ENCODE measurements at regions not wholly inside any gene's neighbourhood (a gene's known extent, or its start where the extent isn't known, plus 50 kb on each side); places are given as distances from the start of the nearest gene placed in this dataset.

DNA sequence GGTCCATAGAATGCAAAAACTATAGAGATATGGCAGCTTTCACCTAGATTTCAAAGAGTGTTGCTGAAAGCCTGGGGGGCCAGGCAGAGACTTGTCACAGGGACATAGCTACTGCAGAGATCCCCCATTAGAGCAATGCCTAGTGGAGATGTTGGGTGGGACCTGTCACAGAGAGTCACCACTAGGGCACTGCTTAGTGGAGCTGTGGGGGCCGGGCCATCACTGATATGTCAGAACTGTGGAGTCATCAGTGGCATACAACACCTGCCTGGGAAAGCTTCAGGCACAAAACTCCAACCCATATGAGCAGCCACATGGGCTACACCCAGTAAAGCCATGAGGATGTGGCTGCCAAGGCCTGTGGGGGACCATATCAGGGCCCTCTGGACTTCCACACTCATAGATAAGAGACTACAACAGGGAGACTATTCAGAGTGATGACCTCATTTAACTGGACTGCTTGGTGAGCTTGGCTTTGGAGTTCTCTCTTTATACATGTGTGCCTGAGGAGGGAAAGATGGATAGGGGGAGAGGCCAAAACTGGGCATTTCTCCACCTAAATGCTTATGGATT, 176.3 kb downstream of the ZNF621 start:
- no peak for DNase-seq (ENCODE audit: low read depth)

DNA sequence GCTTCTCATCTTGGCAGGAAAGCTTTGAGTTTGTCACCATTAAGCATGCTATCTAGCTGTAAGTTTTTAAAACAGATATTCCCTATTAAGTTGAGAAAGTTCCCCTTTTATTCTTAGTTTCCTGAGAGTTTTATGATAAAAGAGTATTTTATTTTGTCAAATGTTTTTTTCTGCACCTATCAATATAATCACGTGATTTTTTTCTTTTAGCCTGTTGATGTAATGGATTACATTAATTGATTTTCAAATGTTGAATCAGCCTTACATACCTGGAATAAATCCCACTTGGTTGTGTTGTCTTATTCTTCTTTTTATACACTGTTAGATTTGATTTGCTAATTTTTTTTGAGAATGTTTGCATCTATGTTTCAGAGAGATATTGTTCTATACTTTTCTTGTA, 179.5 kb downstream of the ZNF621 start:
- DNase-seq (ENCODE audit: low read depth), result no peak

DNA sequence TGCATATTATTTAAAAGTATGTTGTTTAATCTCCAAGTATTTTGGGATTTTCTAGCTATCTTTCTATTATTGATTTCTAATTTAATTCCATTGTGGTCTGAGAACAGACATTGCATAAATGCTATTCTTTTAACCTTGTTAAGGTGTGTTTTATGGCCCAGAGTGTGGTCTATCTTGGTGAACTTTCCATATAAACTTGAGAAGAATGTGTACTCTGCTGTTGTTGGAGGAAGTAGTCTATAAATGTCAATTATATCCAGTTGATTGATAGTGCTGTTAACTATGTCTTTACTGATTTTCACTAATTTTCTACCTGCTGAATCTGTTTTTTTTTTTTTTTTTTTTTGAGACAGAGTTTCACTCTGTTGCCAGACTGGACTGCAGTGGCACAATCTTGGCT, 180.9 kb downstream of the ZNF621 start:
- DNase-seq (ENCODE audit: low read depth), result no peak

GRCh38 chr3:40713306-40713705, 188.5 kb downstream of the ZNF621 start:
- no peak for DNase-seq (ENCODE audit: low read depth)

- DNase-seq (ENCODE audit: low read depth), result no peak
Measured at GRCh38 chr3:40713795-40714194, 189.0 kb downstream of the ZNF621 start.

DNA sequence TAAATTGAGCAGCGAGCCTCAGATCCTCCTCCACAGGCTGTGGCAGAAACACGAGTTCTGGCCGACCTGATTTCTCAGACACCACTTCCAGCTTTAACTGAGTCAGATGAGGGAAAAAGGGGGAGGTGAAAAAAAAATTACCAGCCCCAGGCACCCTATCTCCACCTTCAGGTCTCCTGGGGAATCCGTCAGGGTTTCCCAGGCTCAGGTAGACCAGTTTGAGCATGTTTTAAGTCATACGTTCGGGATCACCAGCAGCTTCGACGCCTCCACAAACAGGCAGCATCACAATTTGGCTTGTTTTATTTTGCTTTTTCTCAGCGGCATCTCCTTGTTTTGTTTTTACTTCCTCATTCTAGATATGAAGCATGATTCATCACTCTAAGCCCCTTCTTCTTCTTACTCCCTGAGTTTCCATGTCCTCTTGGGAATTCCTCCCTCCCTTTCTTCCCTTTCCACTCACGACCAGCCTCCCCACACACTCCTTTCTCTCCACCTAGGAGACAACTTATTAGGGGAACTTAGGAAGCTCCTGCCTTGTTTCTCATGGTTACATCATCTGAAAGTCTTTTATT, 190.1 kb downstream of the ZNF621 start:
- DNase-seq (ENCODE audit: low read depth), result no peak

GRCh38 chr3:40715551-40715950, 190.8 kb downstream of the ZNF621 start:
- no peak for DNase-seq (ENCODE audit: low read depth)

- DNase-seq (ENCODE audit: low read depth), result no peak
Measured at GRCh38 chr3:40717471-40717870, 192.7 kb downstream of the ZNF621 start.

DNA sequence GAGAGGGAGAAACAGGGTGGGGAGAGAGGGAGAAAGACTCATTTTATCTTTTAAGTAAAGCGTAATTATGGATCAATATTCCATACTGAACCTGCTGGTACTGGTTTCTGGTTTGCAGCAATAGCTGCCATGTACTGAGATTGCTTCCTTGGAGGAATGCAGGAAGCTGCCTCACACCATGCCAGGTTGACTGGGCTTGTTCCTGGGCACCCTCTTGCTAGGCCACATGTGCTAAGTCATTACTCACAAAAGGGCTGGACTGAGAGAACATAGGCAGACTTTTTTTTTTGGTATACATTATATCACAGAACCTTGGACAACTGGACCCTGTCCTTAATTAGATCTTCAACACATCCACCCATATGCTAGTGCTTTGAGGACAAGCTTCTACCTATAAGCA, 193.4 kb downstream of the ZNF621 start:
- DNase-seq (ENCODE audit: low read depth), result no peak

DNA sequence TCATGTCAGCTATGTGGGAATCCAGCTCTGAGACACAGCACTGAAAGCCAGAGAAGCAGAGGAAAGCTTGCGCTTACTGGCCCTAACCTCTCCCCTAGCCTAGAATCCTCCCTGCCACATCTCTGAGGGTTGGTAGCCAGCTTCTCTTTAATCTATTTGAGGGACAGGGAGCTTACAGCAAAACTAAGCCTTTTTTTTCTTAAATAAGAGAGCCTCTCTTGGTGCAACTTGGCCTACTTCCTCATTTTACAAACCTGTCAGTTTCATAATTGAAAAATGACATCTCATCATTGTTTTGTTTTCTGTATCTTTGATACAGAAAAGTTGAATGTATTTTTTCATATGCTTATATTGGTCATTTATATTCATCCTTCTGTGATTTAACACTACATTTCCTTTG, 193.9 kb downstream of the ZNF621 start:
- no peak for DNase-seq (ENCODE audit: low read depth)

GRCh38 chr3:40719660-40720287, 195.0 kb downstream of the ZNF621 start:
- no peak for DNase-seq (ENCODE audit: low read depth)

DNA sequence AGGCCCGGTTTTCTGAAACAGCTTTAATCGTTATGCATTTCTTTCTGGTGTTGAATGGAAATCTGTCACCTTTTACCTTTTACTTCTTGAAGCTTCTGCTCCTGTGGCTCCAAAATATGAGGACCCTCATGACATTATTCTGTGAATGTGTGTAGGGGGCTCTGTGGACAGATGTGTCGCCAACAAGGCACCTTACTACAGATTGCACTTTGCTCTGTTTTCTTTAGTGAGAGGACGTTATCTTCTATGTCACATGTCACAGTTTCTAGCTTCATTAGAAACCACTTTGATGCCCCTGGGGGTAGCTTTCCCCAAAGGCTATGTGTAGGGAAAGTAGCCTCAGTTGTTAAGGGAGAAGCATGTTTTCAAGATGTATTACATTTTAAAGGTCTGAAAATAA, 195.6 kb downstream of the ZNF621 start:
- DNase-seq (ENCODE audit: low read depth), result no peak

DNA sequence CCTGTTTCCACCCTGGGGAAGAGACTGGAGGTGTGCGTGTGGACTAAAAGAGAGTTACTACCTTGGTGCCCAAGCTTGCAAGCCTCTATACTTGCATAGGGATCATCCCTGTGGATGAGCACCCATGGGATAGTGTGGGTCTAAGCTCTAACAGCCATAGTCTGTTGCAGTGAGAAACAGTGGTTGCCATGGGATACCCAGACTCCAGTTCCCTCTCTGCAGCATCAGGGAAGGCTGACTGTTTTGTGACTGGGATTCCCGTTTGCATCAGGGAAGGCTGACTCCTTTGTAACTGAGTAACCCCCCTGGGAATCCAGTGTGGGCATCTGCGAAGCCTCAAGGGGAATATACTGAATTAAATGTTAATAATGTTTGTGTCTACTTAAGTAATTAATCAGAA, 196.1 kb downstream of the ZNF621 start:
- DNase-seq (ENCODE audit: low read depth), result no peak

DNA sequence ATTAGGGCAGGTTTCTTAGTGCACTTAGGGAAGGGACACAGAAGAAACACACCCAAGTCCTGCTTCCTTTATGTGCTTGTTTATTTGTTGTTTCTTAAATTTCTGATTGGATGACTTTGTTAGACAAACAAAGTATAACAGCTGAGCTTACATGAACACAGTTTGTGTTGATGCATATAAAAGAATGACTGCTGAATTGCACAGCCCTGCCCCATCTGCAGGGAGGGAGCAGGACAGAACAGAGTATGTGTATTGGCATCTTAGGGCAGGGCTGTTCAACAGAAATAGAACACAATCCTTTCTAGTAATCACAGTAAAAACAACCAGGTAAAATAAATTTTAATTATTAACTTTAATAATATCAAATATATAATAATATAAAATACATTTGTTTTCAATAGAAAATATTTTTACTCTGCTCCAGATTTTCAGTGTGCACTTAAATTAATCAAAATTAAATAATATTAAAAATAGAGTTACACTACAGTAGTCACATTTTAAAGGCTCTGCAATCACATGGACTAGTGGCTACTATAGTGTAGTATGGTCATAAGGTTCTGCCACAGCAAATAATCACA, 198.4 kb downstream of the ZNF621 start:
- DNase-seq (ENCODE audit: low read depth), result no peak

GRCh38 chr3:40725031-40725430, 200.3 kb downstream of the ZNF621 start:
- DNase-seq (ENCODE audit: low read depth), result no peak

- no peak for DNase-seq (ENCODE audit: low read depth)
Measured at GRCh38 chr3:40731445-40731844, 206.7 kb downstream of the ZNF621 start.

DNA sequence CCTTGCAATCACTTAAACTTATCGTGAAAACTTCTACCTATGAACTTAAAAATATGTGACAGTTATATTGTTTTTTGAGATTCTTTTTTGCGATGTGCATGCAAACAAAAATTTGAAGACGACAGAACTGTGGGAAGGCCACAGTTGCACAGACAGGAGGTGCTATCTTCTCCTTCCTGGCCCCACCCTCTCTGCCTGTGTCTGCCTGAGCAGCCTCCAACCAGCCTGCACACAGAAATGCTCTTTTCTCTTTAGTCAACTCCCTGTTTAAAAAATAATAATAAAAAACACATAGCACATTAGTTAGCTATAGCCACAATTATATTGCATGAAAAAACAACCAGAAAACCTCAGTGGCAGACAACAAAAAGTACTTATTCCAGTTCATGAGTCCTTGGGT, 212.2 kb downstream of the ZNF621 start:
- DNase-seq (ENCODE audit: low read depth), result no peak

DNA sequence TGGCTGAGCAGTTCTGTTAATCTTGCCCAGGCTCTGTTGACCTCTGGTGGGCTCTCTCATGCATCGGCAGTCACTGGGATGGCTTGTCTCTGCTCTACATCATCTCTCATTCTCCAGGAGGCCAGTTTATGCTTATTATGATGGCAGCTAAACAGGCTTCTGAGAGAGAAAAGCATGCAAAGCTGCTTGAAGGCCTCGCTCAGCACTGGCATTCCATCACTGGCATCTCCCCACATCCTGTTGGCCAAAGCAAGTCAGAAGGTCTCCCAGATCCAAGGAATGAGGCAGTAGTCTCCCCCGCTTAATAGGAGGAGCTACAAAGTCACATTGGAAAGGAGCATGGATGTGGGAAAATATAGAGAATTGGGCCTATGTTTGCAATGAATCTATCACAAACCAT, 212.6 kb downstream of the ZNF621 start:
- no peak for DNase-seq (ENCODE audit: low read depth)

DNA sequence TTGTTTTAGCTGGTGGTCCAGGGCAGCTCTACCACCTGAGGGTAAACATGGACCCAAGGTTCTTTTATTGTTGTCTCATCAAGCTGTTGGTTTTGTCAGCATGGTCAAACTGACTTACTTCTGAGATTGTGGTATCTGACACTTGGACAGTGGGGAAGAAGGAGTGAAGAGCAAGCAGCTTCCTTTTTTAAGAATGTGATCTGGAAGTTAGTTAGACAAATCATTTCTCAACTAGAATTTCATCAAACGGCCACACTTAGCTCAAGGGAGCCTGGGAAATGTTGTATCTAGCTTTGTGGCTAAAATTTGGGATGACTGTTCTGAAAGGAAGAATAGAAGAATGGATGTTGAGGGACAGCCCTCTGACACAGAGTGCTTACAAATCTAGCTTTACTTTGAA, 215.2 kb downstream of the ZNF621 start:
- no peak for DNase-seq (ENCODE audit: low read depth)

GRCh38 chr3:40741729-40742128, 217.0 kb downstream of the ZNF621 start:
- no peak for DNase-seq (ENCODE audit: low read depth)

- DNase-seq (ENCODE audit: low read depth), result no peak
Measured at GRCh38 chr3:40745381-40746106, 220.8 kb downstream of the ZNF621 start.

- DNase-seq (ENCODE audit: low read depth), result no peak
Measured at GRCh38 chr3:40751666-40752065, 226.9 kb downstream of the ZNF621 start.

DNA sequence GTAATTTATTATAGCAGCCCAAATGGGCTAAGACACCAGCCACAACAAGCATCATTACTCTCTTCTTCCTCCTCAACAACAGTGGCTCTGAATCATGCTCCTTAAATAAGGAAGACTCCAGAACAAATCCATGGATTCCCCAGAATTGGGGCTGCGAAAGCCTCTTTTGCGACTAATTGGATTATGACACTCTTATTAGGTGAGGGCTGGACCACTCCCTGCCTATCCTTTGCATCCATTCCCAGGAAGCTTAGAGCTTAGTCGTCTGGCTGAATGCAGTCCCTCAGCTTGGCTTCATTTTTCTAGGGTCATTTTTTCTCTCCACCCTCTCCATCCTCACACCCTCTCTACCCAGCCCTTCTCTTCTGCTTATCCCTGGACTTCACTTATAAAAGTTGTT, 227.7 kb downstream of the ZNF621 start:
- DNase-seq (ENCODE audit: low read depth), result no peak

Measured in HS-27A (cell line).